ENCODE measurements at regions not wholly inside any gene's neighbourhood (a gene's known extent, or its start where the extent isn't known, plus 50 kb on each side); places are given as distances from the start of the nearest gene placed in this dataset.

DNA sequence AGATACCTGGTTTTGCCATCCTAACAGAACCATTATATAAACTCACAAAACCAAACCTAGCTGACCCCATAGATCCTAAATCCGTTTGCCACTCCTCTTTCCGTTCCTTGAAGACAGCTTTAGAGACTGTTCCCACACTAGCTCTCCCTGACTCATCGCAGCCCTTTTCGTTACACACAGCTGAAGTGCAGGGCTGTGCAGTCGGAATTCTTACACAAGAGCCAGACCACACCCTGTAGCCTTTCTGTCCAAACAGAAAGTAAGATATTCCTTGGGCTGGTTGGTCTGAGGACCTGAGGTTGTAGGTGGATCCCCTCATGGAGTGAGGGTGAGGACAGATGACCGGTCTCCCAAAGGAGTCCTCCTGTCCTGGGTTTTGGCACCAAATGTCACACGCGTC, 56.7 kb upstream of the NAA35 start:
- no peak for DNase-seq

DNA sequence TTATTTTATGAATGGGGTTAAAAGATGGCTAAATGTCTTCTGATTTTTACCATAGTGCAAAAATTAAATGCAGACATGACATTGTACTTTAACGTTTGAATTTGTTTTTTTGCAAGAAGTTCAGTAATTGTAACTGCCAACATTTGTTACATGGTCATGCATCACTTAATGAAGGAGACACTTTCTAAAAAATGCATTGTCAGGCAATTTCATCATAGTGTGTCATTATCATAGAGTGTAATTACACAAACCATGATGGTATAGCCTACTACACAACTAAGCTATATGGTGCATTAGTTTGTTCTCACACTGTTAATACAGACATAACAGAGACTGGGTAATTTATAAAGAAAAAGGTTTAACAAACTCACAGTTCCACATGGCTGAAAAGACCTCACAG, 50.0 kb upstream of the NAA35 start:
- no peak for DNase-seq

Data from NCI-H1092 (cell line).